ENCODE measurements at regions not wholly inside any gene's neighbourhood (a gene's known extent, or its start where the extent isn't known, plus 50 kb on each side); places are given as distances from the start of the nearest gene placed in this dataset.

DNA sequence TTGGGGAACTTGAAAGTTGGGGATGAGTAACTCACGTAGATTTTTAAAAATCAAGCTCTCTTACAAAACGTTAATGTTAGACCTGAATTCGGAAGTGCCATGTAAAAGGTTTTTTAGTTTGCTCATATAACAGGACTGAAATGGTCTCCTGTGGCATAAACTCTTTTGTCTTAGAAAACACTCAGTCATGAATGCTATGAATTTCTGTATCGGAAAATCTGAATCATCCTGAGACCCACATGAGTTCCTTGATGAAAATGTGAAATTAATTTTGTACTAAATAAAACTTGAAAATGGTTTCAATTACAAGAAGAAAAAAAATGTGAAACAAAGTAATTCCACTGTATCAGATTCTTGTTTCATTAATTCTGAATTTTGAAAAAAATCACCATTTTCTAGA, 134.8 kb upstream of the BMPER start:
- H3K9me3 ChIP-seq (ENCODE audit: control insufficient read depth, insufficient read depth, low read length) = no peaks in the 10 kb centered on the region
- no peak overlapping the region for H3K27ac ChIP-seq (ENCODE audit: low read depth, low read length)
- no peaks in the 10 kb centered on the region for H3K36me3 ChIP-seq (ENCODE audit: control insufficient read depth, insufficient read depth, low read length)
- no peak overlapping the region for H3K9ac ChIP-seq (ENCODE audit: low read depth, low read length)
- no peaks in the 10 kb centered on the region for H3K27me3 ChIP-seq (ENCODE audit: control insufficient read depth, insufficient read depth, low read length)
- H3K4me3 ChIP-seq (ENCODE audit: low read depth, low read length) = no peak overlapping the region
- no peaks in the 10 kb centered on the region for H3K4me1 ChIP-seq (ENCODE audit: control insufficient read depth, insufficient read depth, low read length)

DNA sequence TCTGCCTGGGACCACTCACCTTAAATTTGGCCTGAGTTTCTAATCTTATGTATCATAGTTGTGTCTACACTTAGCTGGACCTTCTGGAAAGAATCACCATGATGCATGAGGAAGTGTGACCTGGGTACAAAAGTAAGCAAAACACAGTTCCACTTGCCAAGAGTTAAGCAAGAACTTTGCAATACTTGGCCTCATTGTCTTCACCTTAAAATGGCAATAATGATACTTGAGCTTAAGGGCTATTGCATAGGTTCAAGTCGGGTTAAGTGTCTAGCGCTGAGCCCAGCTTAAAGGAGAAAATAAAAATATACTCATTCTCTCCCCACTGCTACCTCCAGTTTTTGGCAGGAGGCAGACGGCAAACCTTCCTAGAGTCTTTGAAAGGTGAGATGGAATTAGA, 133.9 kb upstream of the BMPER start:
- no peaks in the 10 kb centered on the region for H3K9me3 ChIP-seq (ENCODE audit: control insufficient read depth, insufficient read depth, low read length)
- no peak overlapping the region for H3K27ac ChIP-seq (ENCODE audit: low read depth, low read length)
- no peaks in the 10 kb centered on the region for H3K4me1 ChIP-seq (ENCODE audit: control insufficient read depth, insufficient read depth, low read length)
- H3K27me3 ChIP-seq (ENCODE audit: control insufficient read depth, insufficient read depth, low read length) = no peaks in the 10 kb centered on the region
- H3K9ac ChIP-seq (ENCODE audit: low read depth, low read length) = no peak overlapping the region
- no peak overlapping the region for H3K4me3 ChIP-seq (ENCODE audit: low read depth, low read length)
- no peaks in the 10 kb centered on the region for H3K36me3 ChIP-seq (ENCODE audit: control insufficient read depth, insufficient read depth, low read length)

DNA sequence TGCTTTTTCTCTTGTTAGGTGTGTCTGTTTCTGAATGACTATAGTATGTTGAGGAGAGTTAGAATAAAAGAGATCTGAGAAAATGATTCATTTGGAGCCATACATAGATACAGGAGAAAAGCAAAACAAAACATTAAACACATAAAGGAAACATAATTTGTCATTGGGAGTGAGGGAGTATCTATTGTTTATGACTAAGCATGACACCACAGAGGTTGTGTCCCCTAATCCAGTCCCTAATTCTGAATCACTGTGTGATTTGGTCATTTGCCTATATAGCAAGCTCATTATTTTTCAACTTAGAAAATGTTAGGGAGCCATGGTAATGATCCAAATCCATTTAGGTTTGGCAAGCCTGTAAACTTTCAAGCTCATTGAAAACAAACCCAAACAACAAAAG, 132.3 kb upstream of the BMPER start:
- Histone ChIP-seq H3K9me3 (ENCODE audit: control insufficient read depth, insufficient read depth, low read length) (no peaks in the 10 kb centered on the region), H3K27me3 (ENCODE audit: control insufficient read depth, insufficient read depth, low read length) (no peaks in the 10 kb centered on the region), H3K36me3 (ENCODE audit: control insufficient read depth, insufficient read depth, low read length) (no peaks in the 10 kb centered on the region), H3K27ac (ENCODE audit: low read depth, low read length) (no peak overlapping the region), H3K9ac (ENCODE audit: low read depth, low read length) (no peak overlapping the region), H3K4me3 (ENCODE audit: low read depth, low read length) (no peak overlapping the region), H3K4me1 (ENCODE audit: control insufficient read depth, insufficient read depth, low read length) (no peaks in the 10 kb centered on the region)

DNA sequence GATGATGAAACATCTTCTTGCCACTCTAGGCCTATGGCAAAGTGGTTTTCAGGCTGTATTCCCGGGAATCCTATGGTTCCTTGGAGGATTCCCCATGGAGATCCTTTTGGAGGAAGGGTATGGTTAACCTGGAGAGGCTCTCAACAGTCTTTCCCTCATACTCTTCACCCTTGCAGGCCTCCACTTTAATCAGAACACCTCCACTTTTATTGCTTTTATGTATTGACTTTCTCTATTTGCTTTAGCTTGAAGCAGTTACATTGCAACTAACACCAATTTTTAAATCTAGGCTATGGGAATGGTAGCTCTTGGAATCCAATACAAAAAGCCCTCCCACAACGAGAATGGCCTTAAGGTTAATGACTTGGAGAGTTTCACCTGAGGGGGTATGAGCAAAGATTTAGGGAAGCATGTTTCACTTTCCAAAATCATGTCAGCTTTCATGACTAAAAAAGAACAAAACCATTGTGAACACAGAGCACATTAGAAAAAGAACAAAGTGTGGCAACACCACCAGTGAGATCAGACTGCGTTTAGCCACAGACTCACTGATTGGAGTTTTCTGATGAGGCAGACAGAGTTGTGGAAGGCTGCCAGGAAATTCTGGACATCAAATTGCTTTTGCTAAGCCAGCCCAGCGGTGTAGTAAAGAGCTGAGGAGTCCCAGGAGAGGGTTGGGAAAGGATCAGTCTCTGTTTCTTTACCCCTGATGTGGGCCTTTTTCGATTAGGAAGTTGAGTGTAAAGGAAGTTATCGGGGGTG, 130.4 kb upstream of the BMPER start:
- Histone ChIP-seq H3K4me1 (ENCODE audit: control insufficient read depth, insufficient read depth, low read length) (peaks cover 6% of the 10 kb centered on the region; the same call in 1 of the 2 replicates), H3K9me3 (ENCODE audit: control insufficient read depth, insufficient read depth, low read length) (no peaks in the 10 kb centered on the region), H3K9ac (ENCODE audit: low read depth, low read length) (no peak overlapping the region), H3K36me3 (ENCODE audit: control insufficient read depth, insufficient read depth, low read length) (no peaks in the 10 kb centered on the region), H3K4me3 (ENCODE audit: low read depth, low read length) (no peak overlapping the region), H3K27me3 (ENCODE audit: control insufficient read depth, insufficient read depth, low read length) (no peaks in the 10 kb centered on the region), H3K27ac (ENCODE audit: low read depth, low read length) (no peak overlapping the region)

DNA sequence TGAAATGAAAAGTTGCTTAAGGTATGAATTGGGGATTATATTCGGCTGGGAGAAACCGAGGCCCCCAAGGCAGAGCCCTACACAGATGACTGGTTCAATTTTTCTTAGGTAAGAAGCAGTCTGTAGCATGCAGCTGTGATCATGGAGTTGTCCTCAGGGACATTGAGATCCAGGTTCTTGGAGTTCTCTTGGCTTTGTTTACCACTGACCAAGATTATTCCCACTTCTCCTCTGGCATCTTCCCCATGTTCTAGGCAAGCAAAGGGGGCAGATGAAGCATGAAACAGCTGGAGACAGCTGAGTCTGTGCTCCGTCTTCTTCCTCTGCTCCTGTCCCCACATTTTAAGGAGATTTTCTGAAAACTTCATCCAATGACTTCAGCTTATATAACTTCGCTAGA, 129.5 kb upstream of the BMPER start:
- peaks cover 6% of the 10 kb centered on the region; the same call in 1 of the 2 replicates for H3K4me1 ChIP-seq (ENCODE audit: control insufficient read depth, insufficient read depth, low read length)
- no peaks in the 10 kb centered on the region for H3K36me3 ChIP-seq (ENCODE audit: control insufficient read depth, insufficient read depth, low read length)
- H3K9ac ChIP-seq (ENCODE audit: low read depth, low read length) = no peak overlapping the region
- H3K9me3 ChIP-seq (ENCODE audit: control insufficient read depth, insufficient read depth, low read length) = no peaks in the 10 kb centered on the region
- H3K4me3 ChIP-seq (ENCODE audit: low read depth, low read length) = no peak overlapping the region
- no peak overlapping the region for H3K27ac ChIP-seq (ENCODE audit: low read depth, low read length)
- H3K27me3 ChIP-seq (ENCODE audit: control insufficient read depth, insufficient read depth, low read length) = no peaks in the 10 kb centered on the region

DNA sequence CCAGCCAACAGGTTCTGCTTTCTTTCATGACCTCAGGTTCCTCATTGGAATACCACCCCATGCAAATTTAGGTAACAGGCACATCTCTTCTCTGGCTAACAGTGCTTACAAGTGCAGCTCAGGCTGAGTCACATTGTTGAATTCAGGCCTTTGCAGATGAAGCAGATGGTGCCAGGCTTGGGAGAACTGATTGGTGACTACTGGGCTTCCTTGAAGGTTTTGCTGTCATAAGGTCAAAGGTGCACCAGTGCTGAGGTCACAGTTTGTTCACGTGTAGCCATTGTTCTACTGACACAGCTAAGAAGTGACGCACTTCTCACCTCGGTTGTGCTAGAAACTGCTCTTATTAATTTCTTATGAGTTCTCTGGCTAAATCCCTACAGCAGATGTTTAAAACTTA, 128.6 kb upstream of the BMPER start:
- H3K36me3 ChIP-seq (ENCODE audit: control insufficient read depth, insufficient read depth, low read length) = no peaks in the 10 kb centered on the region
- peaks cover 6% of the 10 kb centered on the region; the same call in 1 of the 2 replicates for H3K4me1 ChIP-seq (ENCODE audit: control insufficient read depth, insufficient read depth, low read length)
- H3K27ac ChIP-seq (ENCODE audit: low read depth, low read length) = no peak overlapping the region
- no peaks in the 10 kb centered on the region for H3K27me3 ChIP-seq (ENCODE audit: control insufficient read depth, insufficient read depth, low read length)
- no peak overlapping the region for H3K9ac ChIP-seq (ENCODE audit: low read depth, low read length)
- no peaks in the 10 kb centered on the region for H3K9me3 ChIP-seq (ENCODE audit: control insufficient read depth, insufficient read depth, low read length)
- no peak overlapping the region for H3K4me3 ChIP-seq (ENCODE audit: low read depth, low read length)

DNA sequence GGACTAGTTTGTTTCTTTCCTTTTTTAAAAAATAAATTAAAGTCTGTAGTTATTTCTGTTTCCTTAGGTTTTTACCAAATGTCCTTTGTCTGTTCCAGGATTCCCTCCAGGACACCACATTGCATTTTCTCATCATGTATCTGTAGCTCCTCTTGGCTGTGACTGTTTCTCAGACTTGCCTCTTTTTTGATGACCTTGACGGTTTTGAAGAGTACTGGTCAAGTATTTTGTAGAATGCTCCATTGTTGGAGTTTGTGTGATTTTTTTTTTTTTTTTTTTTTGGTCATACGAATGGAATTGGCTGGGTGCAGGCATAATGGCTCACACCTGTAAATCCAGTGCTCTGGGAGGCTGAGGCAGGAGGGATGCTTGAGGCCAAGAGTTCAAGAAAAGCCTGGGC, 127.1 kb upstream of the BMPER start:
- H3K27me3 ChIP-seq (ENCODE audit: control insufficient read depth, insufficient read depth, low read length) = no peaks in the 10 kb centered on the region
- H3K4me1 ChIP-seq (ENCODE audit: control insufficient read depth, insufficient read depth, low read length) = peaks cover 6% of the 10 kb centered on the region; the same call in 1 of the 2 replicates
- no peaks in the 10 kb centered on the region for H3K9me3 ChIP-seq (ENCODE audit: control insufficient read depth, insufficient read depth, low read length)
- no peak overlapping the region for H3K27ac ChIP-seq (ENCODE audit: low read depth, low read length)
- no peaks in the 10 kb centered on the region for H3K36me3 ChIP-seq (ENCODE audit: control insufficient read depth, insufficient read depth, low read length)
- H3K9ac ChIP-seq (ENCODE audit: low read depth, low read length) = no peak overlapping the region
- no peak overlapping the region for H3K4me3 ChIP-seq (ENCODE audit: low read depth, low read length)

DNA sequence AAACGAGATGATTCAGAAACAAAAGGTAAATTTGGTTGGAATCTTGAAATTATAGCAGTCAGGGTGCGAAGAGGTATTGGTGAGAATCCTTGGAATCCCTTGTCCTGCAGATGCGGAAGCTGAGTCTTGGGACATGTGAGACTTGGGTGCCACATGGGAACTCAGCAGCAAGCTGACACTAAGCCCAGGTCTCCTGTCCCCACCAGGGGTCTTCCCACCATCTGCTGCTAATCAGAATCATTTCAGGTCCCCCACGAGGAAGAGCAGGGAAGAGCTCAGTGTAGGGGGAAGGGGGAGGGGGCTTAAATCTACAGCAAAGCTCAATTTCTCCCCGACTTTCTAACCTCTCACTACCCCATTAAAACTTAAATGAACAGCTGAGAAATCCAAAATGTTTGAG, 126.1 kb upstream of the BMPER start:
- H3K27me3 ChIP-seq (ENCODE audit: control insufficient read depth, insufficient read depth, low read length) = no peaks in the 10 kb centered on the region
- H3K4me3 ChIP-seq (ENCODE audit: low read depth, low read length) = no peak overlapping the region
- H3K27ac ChIP-seq (ENCODE audit: low read depth, low read length) = no peak overlapping the region
- H3K36me3 ChIP-seq (ENCODE audit: control insufficient read depth, insufficient read depth, low read length) = no peaks in the 10 kb centered on the region
- H3K4me1 ChIP-seq (ENCODE audit: control insufficient read depth, insufficient read depth, low read length) = peaks cover 6% of the 10 kb centered on the region; the same call in 1 of the 2 replicates
- H3K9ac ChIP-seq (ENCODE audit: low read depth, low read length) = no peak overlapping the region
- no peaks in the 10 kb centered on the region for H3K9me3 ChIP-seq (ENCODE audit: control insufficient read depth, insufficient read depth, low read length)

DNA sequence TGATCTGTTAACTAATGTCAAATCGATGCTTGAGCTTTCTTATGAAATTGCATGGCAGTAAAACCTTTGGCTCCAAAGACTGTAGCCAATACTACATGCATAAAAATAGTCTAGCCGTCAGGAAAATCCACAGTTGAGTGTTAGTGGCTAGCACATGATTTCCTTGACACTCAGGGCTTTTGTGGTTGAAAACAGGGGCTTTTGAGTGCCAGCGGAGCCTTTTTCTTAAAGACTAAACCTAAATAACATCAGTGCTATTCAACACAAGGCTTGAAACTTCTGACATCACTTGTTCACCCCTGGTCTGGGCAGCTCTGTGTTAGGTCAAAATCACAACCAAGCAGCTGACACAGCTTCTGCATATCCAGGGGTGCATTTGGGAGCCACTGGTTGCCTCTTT, 124.2 kb upstream of the BMPER start:
- Histone ChIP-seq H3K9ac (ENCODE audit: low read depth, low read length) (no peak overlapping the region), H3K4me3 (ENCODE audit: low read depth, low read length) (no peak overlapping the region), H3K27ac (ENCODE audit: low read depth, low read length) (no peak overlapping the region), H3K9me3 (ENCODE audit: control insufficient read depth, insufficient read depth, low read length) (no peaks in the 10 kb centered on the region), H3K4me1 (ENCODE audit: control insufficient read depth, insufficient read depth, low read length) (peaks cover 6% of the 10 kb centered on the region; the same call in 1 of the 2 replicates), H3K36me3 (ENCODE audit: control insufficient read depth, insufficient read depth, low read length) (no peaks in the 10 kb centered on the region), H3K27me3 (ENCODE audit: control insufficient read depth, insufficient read depth, low read length) (no peaks in the 10 kb centered on the region)

DNA sequence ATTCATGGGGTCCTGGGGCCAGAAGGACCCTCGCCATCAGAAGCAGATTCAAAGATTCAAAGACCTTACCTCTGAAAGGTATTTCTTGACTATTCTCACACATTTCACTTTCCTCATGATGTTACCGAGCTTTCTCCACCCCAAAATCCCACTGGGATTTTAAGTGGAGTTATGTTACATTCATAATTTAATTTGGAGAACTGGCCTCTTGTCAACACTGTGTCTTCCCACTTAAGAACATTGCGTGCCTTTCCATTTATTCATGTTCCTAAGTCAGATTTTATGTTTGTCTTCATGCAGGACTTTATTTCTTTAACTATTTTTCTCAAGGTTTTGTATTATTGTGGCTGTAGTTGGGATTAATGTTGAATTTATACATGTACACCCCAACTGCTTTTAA, 123.5 kb upstream of the BMPER start:
- H3K27ac ChIP-seq (ENCODE audit: low read depth, low read length) = no peak overlapping the region
- no peaks in the 10 kb centered on the region for H3K9me3 ChIP-seq (ENCODE audit: control insufficient read depth, insufficient read depth, low read length)
- H3K9ac ChIP-seq (ENCODE audit: low read depth, low read length) = no peak overlapping the region
- H3K4me1 ChIP-seq (ENCODE audit: control insufficient read depth, insufficient read depth, low read length) = peaks cover 6% of the 10 kb centered on the region; the same call in 1 of the 2 replicates
- H3K27me3 ChIP-seq (ENCODE audit: control insufficient read depth, insufficient read depth, low read length) = no peaks in the 10 kb centered on the region
- H3K36me3 ChIP-seq (ENCODE audit: control insufficient read depth, insufficient read depth, low read length) = no peaks in the 10 kb centered on the region
- H3K4me3 ChIP-seq (ENCODE audit: low read depth, low read length) = no peak overlapping the region

DNA sequence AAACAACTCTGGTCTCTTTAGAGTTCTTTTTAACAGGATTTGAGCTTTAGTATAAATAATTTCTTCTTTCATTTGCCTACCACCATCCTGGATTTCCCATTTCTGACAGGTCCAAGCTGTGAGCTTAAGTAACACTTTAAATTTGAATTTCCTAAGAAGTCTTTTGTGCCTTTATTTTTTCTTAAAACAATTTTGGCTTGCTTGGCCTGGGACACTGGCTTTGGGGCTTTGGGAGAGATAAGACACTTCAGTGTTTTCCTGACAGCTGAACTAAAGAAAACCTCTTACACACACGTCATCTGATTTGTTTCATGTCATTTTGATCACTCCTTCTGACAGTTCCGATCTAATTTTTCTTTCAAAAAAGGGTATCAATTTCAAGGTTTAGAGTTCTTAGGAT, 121.3 kb upstream of the BMPER start:
- no peak overlapping the region for H3K4me3 ChIP-seq (ENCODE audit: low read depth, low read length)
- H3K27ac ChIP-seq (ENCODE audit: low read depth, low read length) = no peak overlapping the region
- H3K27me3 ChIP-seq (ENCODE audit: control insufficient read depth, insufficient read depth, low read length) = no peaks in the 10 kb centered on the region
- no peaks in the 10 kb centered on the region for H3K9me3 ChIP-seq (ENCODE audit: control insufficient read depth, insufficient read depth, low read length)
- peaks cover 5% of the 10 kb centered on the region; the same call in 1 of the 2 replicates for H3K4me1 ChIP-seq (ENCODE audit: control insufficient read depth, insufficient read depth, low read length)
- H3K9ac ChIP-seq (ENCODE audit: low read depth, low read length) = no peak overlapping the region
- H3K36me3 ChIP-seq (ENCODE audit: control insufficient read depth, insufficient read depth, low read length) = no peaks in the 10 kb centered on the region

Data from HUES48 (cell line).